Osteocyte (in vitro differentiated cells): ENCODE measurements at regions not wholly inside any gene's neighbourhood (a gene's known extent, or its start where the extent isn't known, plus 50 kb on each side); places are given as distances from the start of the nearest gene placed in this dataset.

Experiments used
- DNase-seq: peaks from one replicate; pipeline ENCODE4 v3.0.0; 2021; ENCODE audit warnings: mixed read lengths; ENCODE audit not compliant: unreplicated experiment; ENCODE audit errors: extremely low spot score
- H3K27ac Mint-ChIP-seq: one replicate; pipeline ENCODE4 v1.8.0; 2021; ENCODE audit warnings: mild to moderate bottlenecking, mixed read lengths; ENCODE audit not compliant: unreplicated experiment
- H3K27me3 Mint-ChIP-seq: one replicate; pipeline ENCODE4 v1.8.0; 2021; ENCODE audit warnings: mixed read lengths; ENCODE audit not compliant: unreplicated experiment
- H3K36me3 Mint-ChIP-seq: one replicate; pipeline ENCODE4 v1.8.0; 2021; ENCODE audit warnings: mixed read lengths; ENCODE audit not compliant: unreplicated experiment
- H3K4me1 Mint-ChIP-seq: one replicate; pipeline ENCODE4 v1.8.0; 2021; ENCODE audit warnings: mixed read lengths; ENCODE audit not compliant: unreplicated experiment
- H3K4me3 Mint-ChIP-seq: one replicate; pipeline ENCODE4 v1.8.0; 2021; ENCODE audit warnings: mild to moderate bottlenecking, moderate library complexity, mixed read lengths; ENCODE audit not compliant: unreplicated experiment
- H3K9me3 Mint-ChIP-seq: one replicate; pipeline ENCODE4 v1.8.0; 2021; ENCODE audit warnings: mixed read lengths; ENCODE audit not compliant: unreplicated experiment
- CTCF ChIP-seq: fragments of 200-600 bp; sonication (generic); IDR thresholded peaks from 2 replicates; pipeline ENCODE4 v1.5.0; 2021; ENCODE audit warnings: antibody characterized with exemption, mild to moderate bottlenecking, moderate library complexity

GRCh38 chr16:13521356-13521755 lies 398.6 kb upstream of the ERCC4 start:
- TF ChIP-seq CTCF, result no peak
- no peaks in the 10 kb centered on the region for H3K36me3 Mint-ChIP-seq
- H3K9me3 Mint-ChIP-seq, result peaks cover 31% of the 10 kb centered on the region
- H3K4me1 Mint-ChIP-seq, result no peaks in the 10 kb centered on the region
- H3K27ac Mint-ChIP-seq, result no peak overlapping the region
- H3K4me3 Mint-ChIP-seq, result no peak overlapping the region
- no peak for DNase-seq
- H3K27me3 Mint-ChIP-seq, result no peaks in the 10 kb centered on the region

GRCh38 chr16:13527332-13527731 lies 392.6 kb upstream of the ERCC4 start:
- H3K36me3 Mint-ChIP-seq, result no peaks in the 10 kb centered on the region
- no peak for TF ChIP-seq CTCF
- H3K4me1 Mint-ChIP-seq, result no peaks in the 10 kb centered on the region
- no peak for DNase-seq
- no peak overlapping the region for H3K27ac Mint-ChIP-seq
- H3K27me3 Mint-ChIP-seq, result no peaks in the 10 kb centered on the region
- H3K9me3 Mint-ChIP-seq, result peaks cover 37% of the 10 kb centered on the region
- H3K4me3 Mint-ChIP-seq, result no peak overlapping the region

- DNase-seq, result no peak
- no peak overlapping the region for H3K4me3 Mint-ChIP-seq
- no peaks in the 10 kb centered on the region for H3K27me3 Mint-ChIP-seq
- H3K9me3 Mint-ChIP-seq, result peaks cover 36% of the 10 kb centered on the region
- no peaks in the 10 kb centered on the region for H3K36me3 Mint-ChIP-seq
- no peak for TF ChIP-seq CTCF
- H3K27ac Mint-ChIP-seq, result no peak overlapping the region
- no peaks in the 10 kb centered on the region for H3K4me1 Mint-ChIP-seq
Measured at GRCh38 chr16:13528691-13529090, 391.3 kb upstream of the ERCC4 start.

- no peaks in the 10 kb centered on the region for H3K27me3 Mint-ChIP-seq
- peaks cover 36% of the 10 kb centered on the region for H3K9me3 Mint-ChIP-seq
- H3K36me3 Mint-ChIP-seq, result no peaks in the 10 kb centered on the region
- H3K4me3 Mint-ChIP-seq, result no peak overlapping the region
- no peak for DNase-seq
- H3K4me1 Mint-ChIP-seq, result no peaks in the 10 kb centered on the region
- TF ChIP-seq CTCF, result no peak
- no peak overlapping the region for H3K27ac Mint-ChIP-seq
Measured at GRCh38 chr16:13529193-13529982, 390.6 kb upstream of the ERCC4 start.

- no peaks in the 10 kb centered on the region for H3K36me3 Mint-ChIP-seq
- no peak for TF ChIP-seq CTCF
- no peaks in the 10 kb centered on the region for H3K4me1 Mint-ChIP-seq
- peaks cover 43% of the 10 kb centered on the region for H3K9me3 Mint-ChIP-seq
- H3K27me3 Mint-ChIP-seq, result no peaks in the 10 kb centered on the region
- no peak overlapping the region for H3K27ac Mint-ChIP-seq
- no peak overlapping the region for H3K4me3 Mint-ChIP-seq
- no peak for DNase-seq
Measured at GRCh38 chr16:13540771-13541170, 379.2 kb upstream of the ERCC4 start.
